ENCODE measurements at regions not wholly inside any gene's neighbourhood (a gene's known extent, or its start where the extent isn't known, plus 50 kb on each side); places are given as distances from the start of the nearest gene placed in this dataset.

DNA sequence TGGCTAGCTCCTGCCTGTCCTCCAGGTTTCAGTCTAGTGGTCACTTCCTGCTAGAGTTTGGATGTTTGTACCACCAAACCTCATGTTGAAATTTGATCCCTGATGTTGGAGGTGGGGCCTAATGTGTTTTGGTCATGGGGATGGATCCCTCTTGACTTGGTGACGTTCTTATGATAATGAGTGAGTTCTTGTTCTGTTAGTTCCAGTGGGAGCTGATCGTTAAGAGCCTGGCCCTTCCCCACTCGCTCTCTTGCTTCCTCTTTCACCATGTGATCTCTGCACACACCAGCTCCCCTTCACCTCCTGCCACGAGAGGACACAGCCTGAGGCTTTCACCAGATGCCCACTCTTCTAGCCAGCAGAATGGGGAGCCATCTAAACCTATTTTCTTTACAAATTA is 86.8 kb upstream of the SCEL start:
- DNase-seq (ENCODE audit: low spot score), result no peak

DNA sequence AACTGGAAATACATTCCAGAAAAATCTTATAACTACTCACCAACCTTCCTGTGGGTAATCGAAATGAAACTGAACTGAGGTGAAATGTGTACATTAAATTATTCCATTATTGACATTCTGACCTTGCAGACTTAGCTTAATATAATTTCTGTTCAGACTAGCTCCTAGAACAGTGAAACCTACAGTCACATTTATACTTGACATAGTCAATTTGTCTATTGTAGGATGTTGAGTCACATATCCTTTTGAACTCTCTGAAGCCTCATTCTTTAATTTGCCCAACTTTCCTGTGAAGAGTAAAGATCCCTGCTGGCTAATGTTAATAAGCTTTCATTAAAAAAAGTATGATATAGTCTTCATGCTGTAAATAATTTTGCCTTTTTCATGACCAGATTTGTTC is 92.0 kb upstream of the SCEL start:
- DNase-seq (ENCODE audit: low spot score), result no peak
- no peak for TF ChIP-seq CTCF (IDR thresholded peaks at IDR 0.05; ENCODE audit: extremely low read depth, missing control alignments)

More for the DNA sequence above, 86.8 kb upstream of the SCEL start:
- no peak for TF ChIP-seq CTCF (IDR thresholded peaks at IDR 0.05; ENCODE audit: extremely low read depth, missing control alignments)

DNA sequence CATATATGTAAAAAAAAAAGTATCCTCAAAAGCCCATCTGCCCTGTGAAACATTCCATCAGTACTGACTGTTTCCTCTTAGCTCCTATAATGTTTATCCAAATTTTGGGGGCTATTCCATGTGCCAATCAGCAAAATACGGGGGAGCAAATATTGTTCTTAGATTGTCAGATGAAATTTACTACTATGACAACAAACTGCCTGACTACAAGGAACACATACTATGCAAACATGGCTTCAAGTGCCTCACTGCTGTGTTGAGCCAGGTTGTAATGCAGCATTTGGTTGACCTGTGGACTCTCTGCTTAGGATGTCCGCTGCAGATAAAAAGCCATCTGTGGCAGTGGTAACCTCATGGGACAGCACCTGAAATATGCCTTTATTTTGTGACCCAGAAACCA is 98.2 kb upstream of the SCEL start:
- DNase-seq (ENCODE audit: low spot score), result no peak
- no peak for TF ChIP-seq CTCF (IDR thresholded peaks at IDR 0.05; ENCODE audit: extremely low read depth, missing control alignments)

- TF ChIP-seq CTCF (IDR thresholded peaks at IDR 0.05; ENCODE audit: extremely low read depth, missing control alignments), result no peak
- no peak for DNase-seq (ENCODE audit: low spot score)
Measured at GRCh38 chr13:77434289-77434688, 101.2 kb upstream of the SCEL start.

DNA sequence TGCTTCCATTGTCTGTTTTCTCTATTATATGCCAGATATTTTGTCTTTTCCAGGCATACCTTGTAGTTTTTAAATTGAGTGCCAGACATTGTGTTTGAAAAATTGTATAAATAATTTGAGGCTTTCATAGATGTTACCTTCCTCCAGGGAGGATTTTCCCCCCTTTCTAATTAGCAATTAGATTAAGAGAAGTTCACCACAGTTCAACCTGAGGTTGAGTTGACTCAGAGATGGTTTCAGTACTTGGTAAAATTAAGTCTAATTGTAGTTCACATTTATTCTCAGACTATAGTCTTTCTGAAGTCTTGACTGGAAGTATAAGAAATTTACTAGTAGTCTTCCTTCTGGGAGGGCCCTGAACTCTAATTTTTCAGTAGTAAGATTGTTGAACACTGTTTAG is 104.1 kb upstream of the SCEL start:
- no peak for TF ChIP-seq CTCF (IDR thresholded peaks at IDR 0.05; ENCODE audit: extremely low read depth, missing control alignments)
- no peak for DNase-seq (ENCODE audit: low spot score)

DNA sequence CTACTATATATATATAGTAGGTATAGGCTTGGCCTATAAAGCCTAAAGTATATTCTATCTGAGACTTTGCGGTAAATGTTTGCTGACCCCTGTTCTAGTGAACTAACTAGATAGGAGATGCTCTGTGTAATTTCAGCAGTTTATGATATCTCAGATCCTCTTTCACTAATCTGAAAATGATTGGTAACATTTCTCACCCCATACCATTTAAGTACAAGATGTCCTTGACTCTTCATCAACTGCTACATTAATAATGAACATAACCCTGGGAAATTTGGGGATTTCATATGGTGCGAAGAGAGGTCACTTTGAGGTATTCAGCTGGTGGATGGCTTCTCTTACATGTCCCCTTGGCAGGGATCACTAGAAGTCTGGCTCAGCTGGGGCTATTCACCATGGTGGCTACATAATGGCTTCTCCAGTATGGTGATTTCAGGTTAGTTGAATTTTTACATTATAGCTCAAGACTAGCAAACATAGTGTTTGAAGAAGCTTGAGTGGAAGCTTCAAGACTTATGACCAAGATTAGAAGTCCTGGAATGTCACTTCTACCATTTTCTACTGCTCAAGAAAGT is 103.6 kb upstream of the MYCBP2 start:
- TF ChIP-seq CTCF (IDR thresholded peaks at IDR 0.05; ENCODE audit: extremely low read depth, missing control alignments), result no peak
- DNase-seq (ENCODE audit: low spot score), result peak; percentile 20

- TF ChIP-seq CTCF (IDR thresholded peaks at IDR 0.05; ENCODE audit: extremely low read depth, missing control alignments), result no peak
- peak; percentile 47 for DNase-seq (ENCODE audit: low spot score)
Measured at GRCh38 chr13:77429320-77430142, 102.6 kb upstream of the MYCBP2 start.
